ENCODE measurements at regions not wholly inside any gene's neighbourhood (a gene's known extent, or its start where the extent isn't known, plus 50 kb on each side); places are given as distances from the start of the nearest gene placed in this dataset.
"Not testable (repeated sequence)": the region's sequence is repeated elsewhere in the genome, so short reads cannot be mapped to it uniquely, and the experiment has no call there.

DNA sequence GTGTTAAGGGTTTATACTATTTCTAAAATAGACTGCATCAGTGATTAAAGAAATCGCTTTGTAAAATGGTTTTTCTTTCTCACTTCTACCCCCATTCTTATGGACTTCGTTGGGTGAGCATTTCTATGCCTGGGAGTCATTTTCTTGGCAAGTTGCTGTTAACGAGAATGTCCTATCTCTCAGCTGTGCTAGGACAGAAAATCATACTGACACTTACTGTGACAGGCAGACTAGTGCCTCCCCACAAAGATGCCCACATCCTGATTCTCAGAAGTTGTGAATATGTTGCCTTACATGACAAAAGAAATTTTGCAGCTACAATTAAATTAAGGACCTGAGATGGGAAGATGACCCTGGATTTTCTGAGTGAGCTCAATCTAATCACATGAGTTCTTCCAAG, 65.1 kb upstream of the NMUR2 start:
- no peak for TF ChIP-seq CTCF (IDR thresholded peaks at IDR 0.05; ENCODE audit: low read depth, low read length)
- Histone ChIP-seq H3K27me3 (ENCODE audit: control insufficient read depth, insufficient read depth, low read length) (no peaks in the 10 kb centered on the region), H3K4me3 (ENCODE audit: low read depth, low read length) (no peak overlapping the region), H3K27ac (ENCODE audit: low read depth, low read length) (no peak overlapping the region), H3K9me3 (ENCODE audit: control insufficient read depth, insufficient read depth, low read length) (no peaks in the 10 kb centered on the region)
- no peak for DNase-seq (ENCODE audit: low read depth, low spot score)
- ChIA-PET POLR2A (no interaction called here), CTCF (no interaction called here)

GRCh38 chr5:152472083-152472482, 67.0 kb upstream of the NMUR2 start:
- no peak overlapping the region for H3K4me3 ChIP-seq (ENCODE audit: low read depth, low read length)
- H3K27me3 ChIP-seq (ENCODE audit: control insufficient read depth, insufficient read depth, low read length): no peaks in the 10 kb centered on the region
- no peak overlapping the region for H3K27ac ChIP-seq (ENCODE audit: low read depth, low read length)
- ChIA-PET CTCF (no interaction called here), POLR2A (no interaction called here)
- DNase-seq (ENCODE audit: low read depth, low spot score): no peak
- H3K9me3 ChIP-seq (ENCODE audit: control insufficient read depth, insufficient read depth, low read length): no peaks in the 10 kb centered on the region
- no peak for TF ChIP-seq CTCF (IDR thresholded peaks at IDR 0.05; ENCODE audit: low read depth, low read length)

GRCh38 chr5:152474961-152475360, 69.9 kb upstream of the NMUR2 start:
- ChIA-PET CTCF (no interaction called here), POLR2A (no interaction called here)
- H3K4me3 ChIP-seq (ENCODE audit: low read depth, low read length): no peak overlapping the region
- no peak for TF ChIP-seq CTCF (IDR thresholded peaks at IDR 0.05; ENCODE audit: low read depth, low read length)
- H3K27me3 ChIP-seq (ENCODE audit: control insufficient read depth, insufficient read depth, low read length): no peaks in the 10 kb centered on the region
- no peak overlapping the region for H3K27ac ChIP-seq (ENCODE audit: low read depth, low read length)
- no peak for DNase-seq (ENCODE audit: low read depth, low spot score)
- H3K9me3 ChIP-seq (ENCODE audit: control insufficient read depth, insufficient read depth, low read length): no peaks in the 10 kb centered on the region

- no peak for DNase-seq (ENCODE audit: low read depth, low spot score)
- POLR2A ChIA-PET: no interaction called here
- Histone ChIP-seq H3K9me3 (ENCODE audit: control insufficient read depth, insufficient read depth, low read length) (peaks cover 5% of the 10 kb centered on the region; the same call in 1 of the 2 replicates), H3K27ac (ENCODE audit: low read depth, low read length) (no peak overlapping the region), H3K27me3 (ENCODE audit: control insufficient read depth, insufficient read depth, low read length) (no peaks in the 10 kb centered on the region), H3K4me3 (ENCODE audit: low read depth, low read length) (no peak overlapping the region)
- no peak for TF ChIP-seq CTCF (IDR thresholded peaks at IDR 0.05; ENCODE audit: low read depth, low read length)
- CTCF ChIA-PET: no interaction called here
Measured at GRCh38 chr5:152477536-152477935, 72.5 kb upstream of the NMUR2 start.

- CTCF ChIA-PET; H3K9me3 ChIP-seq (ENCODE audit: control insufficient read depth, insufficient read depth, low read length): not testable (repeated sequence)
Measured at GRCh38 chr5:152479866-152480265, 74.8 kb upstream of the NMUR2 start.

GRCh38 chr5:152480677-152481076, 75.6 kb upstream of the NMUR2 start:
- POLR2A ChIA-PET; H3K27me3 ChIP-seq (ENCODE audit: control insufficient read depth, insufficient read depth, low read length); DNase-seq (ENCODE audit: low read depth, low spot score); H3K27ac ChIP-seq (ENCODE audit: low read depth, low read length); CTCF ChIA-PET; H3K9me3 ChIP-seq (ENCODE audit: control insufficient read depth, insufficient read depth, low read length); H3K4me3 ChIP-seq (ENCODE audit: low read depth, low read length): not testable (repeated sequence)

More at GRCh38 chr5:152479866-152480265, 74.8 kb upstream of the NMUR2 start:
- H3K27ac ChIP-seq (ENCODE audit: low read depth, low read length); DNase-seq (ENCODE audit: low read depth, low spot score); H3K4me3 ChIP-seq (ENCODE audit: low read depth, low read length); POLR2A ChIA-PET; H3K27me3 ChIP-seq (ENCODE audit: control insufficient read depth, insufficient read depth, low read length): not testable (repeated sequence)
